ENCODE measurements at regions not wholly inside any gene's neighbourhood (a gene's known extent, or its start where the extent isn't known, plus 50 kb on each side); places are given as distances from the start of the nearest gene placed in this dataset.
"Not testable (repeated sequence)": the region's sequence is repeated elsewhere in the genome, so short reads cannot be mapped to it uniquely, and the experiment has no call there.

DNA sequence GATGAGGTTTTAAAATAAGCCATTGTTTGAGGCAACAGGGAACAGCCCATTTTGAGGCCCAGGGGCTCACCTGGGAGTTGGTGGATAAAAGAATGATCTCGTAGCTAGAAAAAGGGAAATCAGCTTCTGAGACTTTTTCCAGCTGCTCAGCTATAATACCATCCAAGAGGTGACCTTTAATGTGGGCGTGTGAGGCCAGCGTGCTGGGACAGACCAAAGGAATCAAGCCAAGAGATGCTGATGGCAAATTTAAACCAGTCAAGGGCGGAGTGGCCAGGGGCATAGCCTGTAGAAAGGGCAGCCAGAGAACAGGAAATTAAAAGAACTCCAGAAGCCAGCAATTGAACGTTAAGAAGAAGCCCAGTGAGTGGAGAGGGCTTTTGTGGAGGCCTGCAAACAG lies 132.6 kb downstream of the IER5 start:
- TF ChIP-seq ZFX (IDR thresholded peaks at IDR 0.05), result no peak
- TF ChIP-seq, protein P1, sequence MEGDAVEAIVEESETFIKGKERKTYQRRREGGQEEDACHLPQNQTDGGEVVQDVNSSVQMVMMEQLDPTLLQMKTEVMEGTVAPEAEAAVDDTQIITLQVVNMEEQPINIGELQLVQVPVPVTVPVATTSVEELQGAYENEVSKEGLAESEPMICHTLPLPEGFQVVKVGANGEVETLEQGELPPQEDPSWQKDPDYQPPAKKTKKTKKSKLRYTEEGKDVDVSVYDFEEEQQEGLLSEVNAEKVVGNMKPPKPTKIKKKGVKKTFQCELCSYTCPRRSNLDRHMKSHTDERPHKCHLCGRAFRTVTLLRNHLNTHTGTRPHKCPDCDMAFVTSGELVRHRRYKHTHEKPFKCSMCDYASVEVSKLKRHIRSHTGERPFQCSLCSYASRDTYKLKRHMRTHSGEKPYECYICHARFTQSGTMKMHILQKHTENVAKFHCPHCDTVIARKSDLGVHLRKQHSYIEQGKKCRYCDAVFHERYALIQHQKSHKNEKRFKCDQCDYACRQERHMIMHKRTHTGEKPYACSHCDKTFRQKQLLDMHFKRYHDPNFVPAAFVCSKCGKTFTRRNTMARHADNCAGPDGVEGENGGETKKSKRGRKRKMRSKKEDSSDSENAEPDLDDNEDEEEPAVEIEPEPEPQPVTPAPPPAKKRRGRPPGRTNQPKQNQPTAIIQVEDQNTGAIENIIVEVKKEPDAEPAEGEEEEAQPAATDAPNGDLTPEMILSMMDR (conservative IDR thresholded peaks at IDR 0.05), result no peak

DNA sequence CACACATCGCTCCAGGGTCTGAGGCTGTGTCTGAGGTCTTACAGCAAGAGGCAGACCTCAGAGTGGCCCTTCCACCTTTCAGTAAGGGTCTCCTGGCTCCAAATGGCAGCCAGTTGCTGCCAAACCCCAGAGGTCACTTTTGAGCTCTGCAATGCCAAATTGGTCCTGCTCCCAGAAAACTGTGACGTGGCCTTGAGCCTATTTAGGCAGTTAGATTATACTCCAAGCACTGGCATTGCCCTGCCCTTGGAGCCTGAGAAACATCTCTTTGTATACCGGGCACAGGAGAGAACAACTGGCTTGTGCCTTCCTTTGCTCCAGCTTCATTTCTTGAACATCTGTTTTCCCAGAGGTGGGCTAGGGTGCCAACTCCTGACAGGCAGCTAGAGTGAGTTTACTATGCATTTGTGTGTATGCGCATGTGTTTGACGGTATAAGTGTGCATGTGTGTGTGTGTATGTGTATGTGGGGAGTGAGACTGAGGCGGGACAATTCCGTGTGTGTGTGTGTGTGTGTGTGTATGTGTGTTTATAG lies 134.5 kb downstream of the IER5 start:
- no peak overlapping the region for H3K27ac ChIP-seq
- no peak for TF ChIP-seq ZFX (IDR thresholded peaks at IDR 0.05)
- TF ChIP-seq, protein P1 (conservative IDR thresholded peaks at IDR 0.05), result no peak

More for the DNA sequence above, 132.6 kb downstream of the IER5 start:
- no peak overlapping the region for H3K27ac ChIP-seq

DNA sequence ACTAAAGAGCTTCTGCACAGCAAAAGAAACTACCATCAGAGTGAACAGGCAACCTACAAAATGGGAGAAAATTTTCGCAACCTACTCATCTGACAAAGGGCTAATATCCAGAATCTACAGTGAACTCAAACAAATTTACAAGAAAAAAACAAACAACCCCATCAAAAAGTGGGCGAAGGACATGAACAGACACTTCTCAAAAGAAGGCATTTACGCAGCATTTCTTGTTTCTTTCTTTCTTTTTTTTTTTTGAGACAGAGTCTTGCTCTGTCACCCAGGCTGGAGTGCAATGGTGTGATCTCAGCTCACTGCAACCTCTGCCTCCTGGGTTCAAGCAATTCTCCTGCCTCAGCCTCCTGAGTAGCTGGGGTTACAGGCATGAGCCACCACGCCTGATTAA lies 138.2 kb downstream of the IER5 start:
- not testable (repeated sequence) for H3K27ac ChIP-seq

DNA sequence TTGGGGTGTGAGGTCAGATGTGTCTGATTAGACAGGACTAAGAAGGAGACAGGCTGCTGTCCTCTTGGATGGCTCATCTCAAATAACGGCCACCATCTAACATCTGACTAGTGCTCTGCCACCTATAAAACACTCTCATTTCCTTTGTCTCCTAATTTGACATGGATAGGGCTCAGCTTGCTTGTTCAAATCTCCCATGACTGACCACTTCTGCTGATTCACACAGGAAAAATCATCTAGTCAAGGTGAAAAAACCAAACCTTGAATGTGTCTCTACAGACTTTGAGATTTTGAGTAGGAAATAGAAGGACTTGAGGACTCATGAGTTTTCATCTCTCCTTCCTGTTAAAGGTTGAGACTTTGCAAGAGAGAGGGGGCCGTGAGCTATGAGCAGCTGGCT lies 150.6 kb downstream of the IER5 start:
- no peak overlapping the region for H3K27ac ChIP-seq
- TF ChIP-seq, protein P1 (conservative IDR thresholded peaks at IDR 0.05), result no peak
- no peak for TF ChIP-seq ZFX (IDR thresholded peaks at IDR 0.05)

DNA sequence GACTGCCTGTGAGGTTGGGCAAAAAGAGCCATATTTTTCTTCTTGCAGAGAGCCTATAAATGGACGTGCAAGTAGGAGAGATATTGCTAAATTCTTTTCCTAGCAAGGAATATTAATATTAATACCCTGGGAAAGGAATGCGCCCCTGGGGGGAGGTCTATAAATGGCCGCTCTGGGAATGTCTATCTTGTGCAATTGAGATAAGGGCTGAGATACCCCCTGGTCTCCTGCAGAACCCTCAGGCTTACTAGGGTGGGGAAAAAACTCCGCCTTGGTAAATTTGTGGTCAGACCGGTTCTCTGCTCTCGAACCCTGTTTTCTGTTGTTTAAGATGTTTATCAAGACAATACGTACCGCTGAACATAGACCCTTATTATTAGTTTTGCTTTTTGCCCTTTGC lies 157.8 kb downstream of the IER5 start:
- not testable (repeated sequence) for H3K27ac ChIP-seq

DNA sequence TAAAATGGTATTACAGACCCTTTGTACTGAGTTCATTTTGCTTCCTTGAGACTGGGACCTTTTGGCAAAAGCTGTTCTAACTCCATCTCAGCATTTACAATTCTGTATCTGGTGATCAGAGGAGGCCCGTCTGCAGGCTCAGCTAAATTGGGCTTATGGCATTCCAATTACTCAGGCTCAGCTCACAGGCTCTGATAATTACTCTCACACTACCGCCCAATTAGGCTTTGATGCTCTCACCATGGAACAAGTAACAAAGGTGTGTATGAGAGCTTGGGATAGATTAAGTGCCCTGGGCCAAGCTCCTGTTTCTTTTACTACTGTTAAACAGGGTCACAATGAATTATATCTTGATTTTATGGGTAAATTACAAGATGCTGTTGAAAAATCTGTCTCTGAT lies 159.9 kb downstream of the IER5 start:
- not testable (repeated sequence) for H3K27ac ChIP-seq

DNA sequence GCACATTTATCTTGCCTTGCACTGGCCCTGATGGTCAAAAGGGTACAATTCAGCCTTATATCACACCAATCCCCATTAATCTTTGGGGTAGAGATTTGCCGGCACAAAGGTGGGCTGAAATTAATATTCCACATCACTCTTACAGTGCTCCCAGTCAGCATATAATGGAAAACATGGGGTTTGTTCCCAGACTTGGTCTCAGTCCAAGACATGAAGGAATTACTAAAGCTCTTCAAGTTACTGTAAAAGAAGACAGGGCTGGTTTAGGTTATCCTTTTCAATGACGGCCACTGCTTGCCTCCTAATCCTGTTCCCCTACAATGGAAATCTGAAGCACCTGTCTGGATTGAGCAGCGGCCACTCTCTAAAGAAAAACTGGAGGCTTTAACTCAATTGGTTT lies 160.7 kb downstream of the IER5 start:
- no peak overlapping the region for H3K27ac ChIP-seq
- TF ChIP-seq, protein P1 (conservative IDR thresholded peaks at IDR 0.05), result no peak
- no peak for TF ChIP-seq ZFX (IDR thresholded peaks at IDR 0.05)

DNA sequence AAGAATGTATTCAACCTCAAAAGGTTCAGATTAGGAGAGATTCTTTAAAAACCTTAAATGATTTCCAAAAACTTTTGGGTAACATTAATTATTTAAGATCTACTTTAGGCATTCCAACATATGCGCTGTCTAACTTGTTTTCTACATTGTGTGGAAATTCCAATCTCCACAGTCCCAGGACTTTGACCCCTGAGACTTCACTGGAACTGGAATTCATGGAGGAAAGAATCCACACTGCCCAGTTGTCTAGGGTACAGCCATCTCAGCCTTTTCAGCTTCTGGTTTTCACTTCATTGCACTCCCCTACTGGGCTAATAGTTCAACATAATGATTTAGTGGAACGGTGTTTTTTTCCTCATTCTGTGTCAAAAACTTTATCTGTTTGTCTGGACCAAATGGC lies 161.5 kb downstream of the IER5 start:
- H3K27ac ChIP-seq, result no peak overlapping the region
- TF ChIP-seq, protein P1 (conservative IDR thresholded peaks at IDR 0.05), result no peak
- no peak for TF ChIP-seq ZFX (IDR thresholded peaks at IDR 0.05)

DNA sequence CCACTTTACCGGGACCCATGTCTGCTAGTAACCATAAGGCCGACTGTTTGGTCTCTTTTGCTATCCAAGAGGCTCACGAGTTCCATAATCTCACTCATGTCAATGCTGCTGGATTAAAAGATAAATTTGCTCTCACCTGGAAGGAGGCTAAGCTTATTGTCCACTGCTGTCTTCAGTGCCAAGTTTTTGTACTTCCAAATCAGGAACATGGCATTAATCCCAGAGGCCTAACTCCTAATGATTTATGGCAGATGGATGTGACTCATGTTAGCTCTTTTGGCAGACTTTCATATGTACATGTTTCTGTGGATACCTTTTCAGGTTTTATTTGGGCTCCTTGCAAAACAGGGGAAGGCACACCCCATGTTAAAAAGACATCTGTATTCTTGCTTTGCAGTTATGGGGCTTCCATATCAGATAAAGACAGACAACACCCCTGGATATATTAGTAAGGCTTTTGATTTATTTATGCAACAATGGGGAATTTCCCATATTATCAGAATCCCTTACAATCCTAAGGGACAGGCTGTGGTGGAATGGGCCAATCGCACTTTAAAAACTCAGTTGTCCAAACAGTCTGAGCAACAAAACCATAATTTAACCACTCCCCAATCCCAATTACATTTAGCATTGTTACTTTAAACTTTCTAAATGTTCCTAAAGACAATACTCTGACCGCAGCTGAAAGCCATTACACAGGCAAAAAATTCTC lies 162.7 kb downstream of the IER5 start:
- TF ChIP-seq, protein P1 (conservative IDR thresholded peaks at IDR 0.05), result no peak
- TF ChIP-seq ZFX (IDR thresholded peaks at IDR 0.05), result no peak
- H3K27ac ChIP-seq, result no peak overlapping the region

Data from C4-2B (cell line).